RPMI8226 (cell line): ENCODE measurements at regions not wholly inside any gene's neighbourhood (a gene's known extent, or its start where the extent isn't known, plus 50 kb on each side); places are given as distances from the start of the nearest gene placed in this dataset.
A peak's percentile ranks its signal among the peaks of the same experiment; 100 is the strongest.

Source experiments
- DNase-seq: peaks from one replicate; pipeline ENCODE4 v3.0.0-alpha.2; 2015

DNA sequence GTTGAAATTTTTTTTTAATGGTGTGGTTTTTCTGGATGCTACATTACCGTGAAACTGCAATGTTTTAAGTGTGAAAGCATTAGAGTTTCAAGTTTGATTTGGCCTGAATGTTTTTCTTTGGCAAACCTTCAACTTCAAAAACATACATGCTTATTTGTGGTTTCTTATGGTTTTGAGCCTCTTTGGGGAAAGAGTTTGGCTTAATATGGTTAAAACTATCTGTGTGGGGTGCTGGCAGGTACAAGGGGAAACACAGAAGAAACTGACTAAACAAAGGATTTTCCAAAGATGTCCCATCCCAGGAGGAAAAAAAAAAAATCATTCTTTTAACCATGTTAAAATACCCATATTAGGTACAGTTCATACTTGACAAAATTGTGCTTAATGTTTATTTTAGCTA lies 121.1 kb downstream of the HGF start:
- DNase-seq, result peak; percentile 58

DNA sequence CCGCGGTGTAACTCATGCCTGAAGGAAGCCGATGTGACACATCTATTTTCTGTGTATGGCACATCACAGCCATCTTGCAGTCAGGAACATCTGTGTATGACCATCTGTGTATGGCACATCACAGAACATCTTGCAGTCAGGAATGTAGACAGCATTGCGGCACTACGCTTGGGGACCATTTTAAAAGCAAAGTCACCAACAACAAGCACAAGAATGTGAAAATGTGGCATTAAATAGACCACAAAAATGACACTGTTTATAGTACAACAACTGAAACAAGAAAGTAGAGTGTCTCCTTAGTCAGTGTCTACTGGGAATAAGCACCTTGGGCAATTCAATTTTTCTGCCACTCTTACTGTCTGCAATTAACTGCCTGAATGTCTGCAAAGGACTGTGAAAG lies 124.4 kb downstream of the HGF start:
- peak; percentile 75 for DNase-seq

DNA sequence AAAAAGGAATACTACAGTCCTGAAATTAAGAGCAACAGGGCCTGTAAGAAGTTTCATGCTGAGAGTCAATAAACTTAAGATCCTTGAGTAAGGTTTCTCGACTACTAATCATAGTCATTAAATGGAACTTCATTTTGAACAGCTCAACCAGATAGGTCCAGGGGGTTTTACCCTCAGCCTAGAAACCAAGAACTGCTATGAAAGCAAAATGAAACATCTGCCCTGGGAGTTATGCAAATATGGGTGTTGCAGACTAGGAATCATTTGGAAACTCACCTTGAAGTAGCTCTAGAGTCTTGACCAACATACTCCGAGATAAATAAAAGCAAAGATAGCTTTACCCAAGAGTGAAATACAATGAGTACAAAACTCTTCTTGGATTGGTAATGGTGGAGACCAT lies 128.0 kb downstream of the HGF start:
- DNase-seq, result peak; percentile 75

- no peak for DNase-seq
These were observed 131.6 kb downstream of the HGF start for GRCh38 chr7:81638198-81638597.

GRCh38 chr7:81637534-81637933 lies 132.3 kb downstream of the HGF start:
- DNase-seq, result no peak

- no peak for DNase-seq
These were observed 137.4 kb downstream of the HGF start for GRCh38 chr7:81632418-81632817.

DNA sequence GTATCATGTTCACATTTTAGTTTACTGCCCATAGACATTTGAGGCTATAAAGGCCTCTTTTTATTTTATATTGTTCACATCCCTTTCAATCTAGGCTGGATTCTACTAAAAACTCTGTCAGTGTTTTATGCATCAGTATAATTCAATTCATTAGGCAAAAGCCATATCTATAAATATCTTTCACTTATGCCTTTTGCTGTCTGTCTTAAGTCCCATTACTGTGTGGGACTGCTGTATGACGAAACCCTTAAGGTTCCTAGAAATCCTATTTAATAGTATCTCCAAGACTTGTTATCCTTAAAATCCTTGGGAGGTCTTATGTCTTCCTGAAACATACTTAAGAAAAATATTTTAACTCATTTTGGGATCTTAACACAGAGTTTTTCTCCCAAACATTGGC lies 139.2 kb downstream of the HGF start:
- DNase-seq, result no peak

- no peak for DNase-seq
These were observed 140.1 kb downstream of the HGF start for GRCh38 chr7:81629702-81630101.

- DNase-seq, result no peak
These were observed 140.9 kb downstream of the HGF start for GRCh38 chr7:81628951-81629350.

GRCh38 chr7:81627536-81628287 lies 142.1 kb downstream of the HGF start:
- DNase-seq, result no peak

DNA sequence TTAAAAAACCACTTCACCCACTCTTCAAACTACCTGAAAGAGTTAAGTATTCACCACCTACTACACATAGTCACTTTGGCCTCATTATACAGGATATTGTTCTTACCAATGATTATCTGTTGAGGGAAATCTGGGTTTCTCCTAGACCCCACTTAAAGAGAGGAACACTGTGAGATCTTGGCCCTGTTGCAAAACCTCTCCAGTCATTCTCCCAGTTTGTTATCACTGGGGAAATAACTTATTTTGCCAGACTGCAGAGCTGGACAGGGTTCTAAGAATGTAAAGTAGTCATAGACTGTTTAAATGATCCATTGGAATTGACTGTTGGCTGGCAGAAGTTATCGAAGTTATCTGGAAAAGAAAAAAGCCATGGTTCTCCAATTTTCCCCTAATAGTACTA lies 143.8 kb downstream of the HGF start:
- no peak for DNase-seq

DNA sequence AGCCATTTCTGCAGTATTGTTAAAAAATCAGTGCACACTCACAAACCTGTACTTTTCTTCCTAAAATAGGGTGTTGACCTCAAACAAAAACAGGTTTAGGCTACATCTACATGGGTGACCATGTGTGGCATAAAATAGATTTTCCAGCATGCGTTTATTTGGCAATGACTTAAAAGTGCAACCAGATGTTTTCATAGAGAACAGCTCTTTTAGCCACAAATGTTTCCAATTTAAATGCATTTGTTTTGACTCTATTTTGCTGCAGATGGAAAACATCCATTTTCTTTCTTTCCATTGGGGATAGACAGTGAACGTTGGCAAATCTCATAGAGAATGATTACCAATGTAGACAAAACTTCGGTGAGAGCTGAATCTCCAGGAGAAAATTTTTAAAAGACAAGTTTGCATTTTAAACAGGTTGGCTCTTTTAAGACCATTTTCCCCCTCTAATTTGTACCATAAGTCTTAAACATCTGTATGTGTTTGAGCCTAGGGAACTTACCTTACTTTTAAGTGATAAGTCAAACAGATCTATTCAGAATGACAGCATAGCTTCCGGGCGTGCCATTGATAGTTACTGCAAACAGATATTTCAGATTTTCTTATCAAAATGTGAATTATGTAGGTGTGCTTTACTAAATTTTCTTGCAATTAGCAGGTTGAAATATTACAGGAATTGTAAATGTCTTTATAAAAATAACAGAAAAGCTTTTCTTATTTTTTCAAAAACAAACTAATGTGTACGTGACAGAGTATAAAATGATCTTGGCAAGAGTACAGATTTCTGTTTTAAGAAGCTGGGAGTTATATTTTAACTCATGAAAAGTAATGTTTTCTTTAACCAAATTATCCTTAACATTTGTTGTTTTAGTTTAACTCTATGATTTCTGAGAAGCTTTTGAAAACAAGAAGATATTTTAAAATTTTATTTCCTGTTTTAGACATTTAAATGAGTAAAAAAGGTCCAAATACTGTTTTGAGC lies 144.9 kb downstream of the HGF start:
- no peak for DNase-seq

DNA sequence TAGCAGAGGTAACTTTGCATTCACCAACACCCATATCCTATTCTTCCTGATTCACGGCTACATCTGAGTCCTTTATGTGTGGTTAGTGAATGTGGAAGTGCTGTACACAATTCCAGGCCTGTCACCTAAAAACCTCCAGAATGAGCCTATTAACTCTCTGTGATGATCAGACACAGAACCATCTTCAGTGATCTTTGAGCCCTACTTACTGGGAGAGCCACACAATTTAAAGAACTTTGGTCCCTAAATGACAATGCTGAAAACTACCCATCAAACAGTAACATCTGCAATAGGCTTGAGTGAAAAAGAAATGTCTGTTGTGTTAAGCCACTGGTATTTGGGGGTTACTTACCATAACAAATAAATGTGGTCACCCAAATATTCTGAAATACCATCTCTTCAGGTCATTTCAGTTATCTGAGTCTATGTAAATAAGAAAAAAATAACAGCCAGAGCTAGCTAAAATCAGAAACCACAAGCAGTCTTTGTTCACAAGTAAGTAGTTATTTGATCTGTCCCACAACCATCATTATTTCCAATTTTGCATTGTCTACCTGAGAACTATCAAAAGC lies 145.7 kb downstream of the HGF start:
- DNase-seq, result no peak

DNA sequence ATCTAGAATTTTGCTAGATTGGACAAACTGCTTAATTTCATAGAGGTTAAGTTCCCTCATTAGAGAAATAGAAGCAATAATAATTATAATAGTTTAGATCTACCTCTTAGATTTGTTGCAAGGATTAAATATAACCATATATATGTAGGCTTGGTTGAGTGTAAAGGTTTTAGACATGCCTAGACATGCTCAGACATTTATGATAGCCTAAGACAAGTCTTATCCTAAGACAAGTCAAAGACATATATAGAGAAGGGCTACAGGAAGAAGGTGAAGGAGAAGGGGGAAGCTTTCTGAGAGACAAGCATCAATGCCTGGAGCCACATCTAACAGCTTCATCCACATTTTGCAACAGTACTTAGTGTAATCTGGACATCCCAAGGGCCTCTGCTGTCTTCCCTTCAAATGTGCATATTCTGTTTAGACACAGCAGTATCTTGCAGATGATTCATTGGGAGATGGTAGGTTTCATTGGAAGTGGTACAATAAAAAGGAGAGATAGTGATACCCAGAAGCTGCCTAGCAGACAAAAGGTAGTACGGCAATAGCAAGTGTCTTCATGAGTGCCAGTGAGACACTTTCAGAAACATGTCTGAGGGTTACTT lies 146.5 kb downstream of the HGF start:
- DNase-seq, result no peak

- DNase-seq, result no peak
These were observed 148.0 kb downstream of the HGF start for GRCh38 chr7:81621893-81622292.

DNA sequence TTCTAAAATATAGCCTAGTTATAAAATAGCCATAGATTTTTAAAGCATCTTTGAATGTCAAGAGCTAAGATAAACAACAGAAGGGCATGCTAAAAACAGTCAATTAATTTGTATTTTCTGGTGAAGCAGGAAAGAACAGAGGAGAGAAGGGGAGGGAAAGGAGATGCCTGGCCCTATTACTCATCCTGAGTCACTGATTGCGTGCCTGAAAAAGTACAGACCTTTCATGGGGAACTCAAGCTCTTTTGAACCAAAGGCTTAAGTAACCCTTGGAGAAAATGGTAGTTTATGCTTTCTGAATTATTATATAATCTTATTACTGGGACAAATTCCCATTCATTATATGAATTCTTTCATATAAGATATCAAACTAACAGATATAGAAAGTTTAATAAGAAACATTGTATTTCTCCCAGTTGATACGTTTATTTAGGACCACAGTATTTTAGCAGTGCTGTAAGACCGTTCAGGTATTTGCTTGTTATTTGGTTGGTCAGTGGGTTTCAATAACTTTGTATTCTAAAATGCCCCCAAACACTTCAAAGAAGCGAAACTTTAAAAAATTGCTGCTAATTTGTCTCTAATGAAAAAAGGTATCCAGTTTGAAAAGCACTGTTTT lies 151.3 kb downstream of the HGF start:
- DNase-seq, result no peak

- no peak for DNase-seq
These were observed 152.9 kb downstream of the HGF start for GRCh38 chr7:81616951-81617350.

- no peak for DNase-seq
These were observed 158.0 kb downstream of the HGF start for GRCh38 chr7:81611805-81612204.

DNA sequence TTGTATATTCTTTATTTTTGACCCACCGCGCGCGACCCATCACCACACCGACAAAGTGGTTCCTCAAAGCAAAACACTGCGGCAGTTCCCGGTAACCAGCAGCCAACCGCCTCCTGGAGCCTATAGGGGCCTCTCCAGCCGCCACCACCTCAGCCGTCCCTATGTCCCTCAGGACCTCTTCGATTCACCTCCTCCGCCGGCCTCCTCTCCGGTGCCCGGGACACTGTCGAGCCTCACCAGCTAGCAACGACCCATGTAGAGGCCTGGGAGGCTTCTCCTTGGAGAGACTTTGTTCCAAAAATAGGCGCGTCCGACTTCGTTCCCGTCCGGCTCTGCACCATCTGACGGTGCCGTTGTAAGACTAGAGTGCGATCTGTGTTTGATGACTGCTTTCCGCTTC lies 158.8 kb downstream of the HGF start:
- no peak for DNase-seq

DNA sequence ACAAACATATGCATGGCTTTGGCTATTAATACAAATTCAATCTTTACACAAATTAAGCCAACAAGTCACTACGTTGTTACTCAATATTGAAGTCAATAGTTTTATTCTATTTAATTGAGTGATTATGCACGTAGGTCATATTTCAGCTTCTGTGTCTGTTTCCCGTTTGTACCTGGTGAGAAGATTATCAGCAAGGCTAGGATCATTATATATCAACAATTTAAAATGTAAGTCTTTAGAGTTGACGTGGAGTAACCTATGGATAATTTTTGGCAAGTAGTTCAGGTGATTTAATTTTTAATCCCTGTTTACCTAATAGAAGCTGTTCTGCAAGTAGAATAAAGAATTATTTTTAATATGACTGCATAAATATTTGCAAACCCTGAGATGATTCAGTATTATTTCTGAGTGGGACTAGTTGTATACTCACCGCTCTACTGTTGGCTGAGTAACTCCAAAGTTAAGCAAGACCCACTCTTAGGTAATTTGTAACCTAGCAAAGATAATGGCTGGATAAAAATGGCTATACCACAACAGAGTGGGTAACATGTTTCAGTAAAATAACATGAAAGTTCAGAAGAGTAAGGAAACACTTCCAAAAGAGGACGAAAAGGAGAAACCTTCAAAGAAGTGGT lies 161.0 kb downstream of the HGF start:
- no peak for DNase-seq

GRCh38 chr7:81607987-81608386 lies 161.9 kb downstream of the HGF start:
- no peak for DNase-seq
